Esophagus squamous epithelium (tissue), 5 donors: ENCODE measurements at regions not wholly inside any gene's neighbourhood (a gene's known extent, or its start where the extent isn't known, plus 50 kb on each side); places are given as distances from the start of the nearest gene placed in this dataset.

Experiments used
- DNase-seq: peaks from one replicate; lab custom pipeline; 2025; lab: John Stamatoyannopoulos, UW
- H3K27ac ChIP-seq, 4 donors: fragments of 200-600 bp; sonication (generic); one replicate each; pipeline ENCODE4 v1.5.1; 2016 to 2019; ENCODE audit warnings: mild to moderate bottlenecking in 1 of 4
- H3K27me3 ChIP-seq, 4 donors: fragments of 200-600 bp; sonication (generic); 1 replicate in 3 of 4; 2 replicates in 1 of 4; pipeline versions ENCODE4 v1.5.1 to v1.6.0; 2017 to 2021; ENCODE audit warnings: antibody characterized with exemption in 1 of 4
- H3K36me3 ChIP-seq, 3 donors: fragments of 200-600 bp; sonication (generic); one replicate each; pipeline ENCODE4 v1.5.1; 2016 to 2019
- H3K4me1 ChIP-seq, 3 donors: fragments of 200-600 bp; sonication (generic); one replicate each; pipeline ENCODE4 v1.5.1; 2017 to 2019
- H3K4me3 ChIP-seq, 4 donors: fragments of 200-600 bp; sonication (generic); 1 replicate in 3 of 4; 2 replicates in 1 of 4; pipeline ENCODE4 v1.5.1; 2016 to 2019; ENCODE audit warnings: mild to moderate bottlenecking in 2 of 4, moderate library complexity in 1 of 4
- H3K9me3 ChIP-seq, 3 donors: fragments of 200-600 bp; sonication (generic); one replicate each; pipeline ENCODE4 v1.5.1; 2016 to 2019
- POLR2A ChIP-seq, 4 donors: fragments of 450-650 bp; IDR thresholded peaks; one replicate each; pipeline ENCODE4 v1.6.1; 2017; ENCODE audit warnings: antibody characterized with exemption in 4 of 4, mild to moderate bottlenecking in 4 of 4, moderate library complexity in 3 of 4
- WGBS, 2 donors: methylation state at CpG; one replicate each; pipeline ENCODE4 v1.1.5; 2018; 5-methylcytosine and 5-hydroxymethylcytosine counted together
- intact Hi-C: fragments of 100-400 bp; cut with DNase I; formaldehyde crosslinking; loops from one replicate; pipeline ENCODE4 v1.15.0; 2022
- TF ChIP-seq, protein P1 (sequence below), 6 experiments: fragments of 450-650 bp in 4 of 6; fragments of 200-600 bp in 2 of 6; sonication (generic) in 2 of 6; IDR thresholded peaks; one replicate each; pipeline ENCODE4 v1.5.1; 2016 to 2019; ENCODE audit warnings: antibody characterized with exemption in 6 of 6, mild to moderate bottlenecking in 4 of 6, moderate library complexity in 4 of 6
- donor health status: DM: yes; HTN: yes; CAD: no.

DNA sequence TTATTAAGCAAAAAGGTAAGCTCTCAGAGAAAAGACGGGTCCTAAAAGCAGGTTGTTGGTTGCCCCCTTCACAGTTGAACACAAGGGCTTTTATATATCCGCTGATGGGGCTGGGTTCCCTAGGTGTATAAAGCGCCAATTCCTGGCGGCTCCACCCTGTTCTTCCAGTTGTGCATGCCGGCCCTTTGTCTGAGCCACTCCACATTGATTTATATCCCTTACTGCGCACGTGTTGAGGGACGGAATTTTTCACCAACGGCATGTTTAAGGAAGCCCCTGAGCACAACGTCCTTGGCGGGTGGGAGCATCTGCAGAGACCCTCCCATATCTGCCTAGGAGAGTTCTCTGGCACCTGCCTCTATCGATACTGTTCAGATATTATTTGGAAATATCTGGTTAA is 135.7 kb downstream of the DTHD1 start:
- DNase-seq = no peak
- intact Hi-C loops = no loop called here
- Histone ChIP-seq H3K4me1 (no peaks in the 10 kb centered on the region), H3K9me3 (no peaks in the 10 kb centered on the region), H3K4me3 (no peak overlapping the region), H3K36me3 (no peaks in the 10 kb centered on the region), H3K27ac (no peak overlapping the region), H3K27me3 (peaks cover 0 to 19% (median 0%) of the 10 kb centered on the region in 4 donors)
- no peak for TF ChIP-seq POLR2A (IDR thresholded peaks at IDR 0.05)
- TF ChIP-seq, protein P1, sequence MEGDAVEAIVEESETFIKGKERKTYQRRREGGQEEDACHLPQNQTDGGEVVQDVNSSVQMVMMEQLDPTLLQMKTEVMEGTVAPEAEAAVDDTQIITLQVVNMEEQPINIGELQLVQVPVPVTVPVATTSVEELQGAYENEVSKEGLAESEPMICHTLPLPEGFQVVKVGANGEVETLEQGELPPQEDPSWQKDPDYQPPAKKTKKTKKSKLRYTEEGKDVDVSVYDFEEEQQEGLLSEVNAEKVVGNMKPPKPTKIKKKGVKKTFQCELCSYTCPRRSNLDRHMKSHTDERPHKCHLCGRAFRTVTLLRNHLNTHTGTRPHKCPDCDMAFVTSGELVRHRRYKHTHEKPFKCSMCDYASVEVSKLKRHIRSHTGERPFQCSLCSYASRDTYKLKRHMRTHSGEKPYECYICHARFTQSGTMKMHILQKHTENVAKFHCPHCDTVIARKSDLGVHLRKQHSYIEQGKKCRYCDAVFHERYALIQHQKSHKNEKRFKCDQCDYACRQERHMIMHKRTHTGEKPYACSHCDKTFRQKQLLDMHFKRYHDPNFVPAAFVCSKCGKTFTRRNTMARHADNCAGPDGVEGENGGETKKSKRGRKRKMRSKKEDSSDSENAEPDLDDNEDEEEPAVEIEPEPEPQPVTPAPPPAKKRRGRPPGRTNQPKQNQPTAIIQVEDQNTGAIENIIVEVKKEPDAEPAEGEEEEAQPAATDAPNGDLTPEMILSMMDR (IDR thresholded peaks at IDR 0.05) = no peak
- 70 to 82% methylated on average over 12 of the region's 12 CpGs for WGBS, 2 donors

DNA sequence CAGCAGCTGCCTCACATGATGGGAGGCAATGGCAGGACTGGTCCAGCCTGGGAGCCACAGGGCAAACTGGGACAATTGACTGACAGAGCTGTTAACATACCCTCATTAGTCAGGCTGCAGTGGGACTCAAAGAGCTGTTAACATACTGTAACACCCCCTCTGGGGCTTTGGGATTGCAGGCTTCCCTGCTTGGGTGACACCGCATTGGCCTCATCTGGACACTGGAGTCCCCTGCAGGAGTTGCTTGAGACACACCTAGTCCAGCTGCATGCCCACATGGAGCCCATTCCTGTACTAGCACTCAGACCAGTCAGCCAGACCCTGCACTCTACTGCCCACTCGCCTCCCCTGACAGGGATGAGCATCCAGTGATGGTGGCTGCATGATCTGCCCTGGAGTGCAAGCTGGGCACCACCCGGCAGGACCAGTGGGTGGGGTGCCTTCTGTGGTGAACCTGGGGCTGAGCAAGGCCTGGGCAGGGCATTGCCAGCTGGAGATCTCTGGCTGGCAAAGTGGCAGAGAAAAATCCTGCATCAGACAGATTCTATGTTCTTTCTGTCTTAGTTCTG is 138.8 kb downstream of the DTHD1 start:
- peaks cover 0 to 19% (median 0%) of the 10 kb centered on the region in 4 donors for H3K27me3 ChIP-seq
- H3K36me3 ChIP-seq = no peaks in the 10 kb centered on the region
- no peak for TF ChIP-seq POLR2A (IDR thresholded peaks at IDR 0.05)
- TF ChIP-seq, protein P1 (IDR thresholded peaks at IDR 0.05) = no peak
- no peak overlapping the region for H3K4me3 ChIP-seq
- H3K27ac ChIP-seq = no peak overlapping the region
- 93 to 100% methylated on average over 1 to 2 of the region's 3 CpGs for WGBS, 2 donors
- H3K4me1 ChIP-seq = no peaks in the 10 kb centered on the region
- DNase-seq = no peak
- intact Hi-C loops = no loop called here
- no peaks in the 10 kb centered on the region for H3K9me3 ChIP-seq

DNA sequence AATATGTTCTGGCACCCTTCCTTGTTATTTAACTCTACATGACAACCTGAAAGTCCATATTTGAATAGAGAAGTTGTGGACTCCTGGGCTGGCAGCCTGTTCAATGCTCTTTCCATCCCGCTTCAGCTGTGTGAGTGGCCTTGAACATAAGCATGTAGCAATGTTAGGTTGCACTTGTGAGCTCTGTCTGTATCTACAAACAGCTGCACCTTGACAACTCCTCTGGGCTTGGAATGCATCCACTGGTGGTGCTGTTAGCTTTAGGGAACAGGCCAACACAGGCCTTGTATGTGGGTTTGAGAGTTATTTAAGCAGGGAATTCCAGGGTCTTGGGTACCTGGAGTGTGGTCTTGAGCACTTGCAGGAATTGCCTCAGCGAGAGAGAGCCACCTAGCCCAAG is 141.2 kb downstream of the DTHD1 start:
- WGBS, 2 donors = 63 to 74% methylated on average over 2 of the region's 2 CpGs
- DNase-seq = no peak
- no peak overlapping the region for H3K4me3 ChIP-seq
- TF ChIP-seq POLR2A (IDR thresholded peaks at IDR 0.05) = no peak
- TF ChIP-seq, protein P1 (IDR thresholded peaks at IDR 0.05) = no peak
- no peaks in the 10 kb centered on the region for H3K9me3 ChIP-seq
- H3K27me3 ChIP-seq = peaks cover 0 to 14% (median 0%) of the 10 kb centered on the region in 4 donors
- H3K36me3 ChIP-seq = no peaks in the 10 kb centered on the region
- intact Hi-C loops = no loop called here
- no peak overlapping the region for H3K27ac ChIP-seq
- no peaks in the 10 kb centered on the region for H3K4me1 ChIP-seq

DNA sequence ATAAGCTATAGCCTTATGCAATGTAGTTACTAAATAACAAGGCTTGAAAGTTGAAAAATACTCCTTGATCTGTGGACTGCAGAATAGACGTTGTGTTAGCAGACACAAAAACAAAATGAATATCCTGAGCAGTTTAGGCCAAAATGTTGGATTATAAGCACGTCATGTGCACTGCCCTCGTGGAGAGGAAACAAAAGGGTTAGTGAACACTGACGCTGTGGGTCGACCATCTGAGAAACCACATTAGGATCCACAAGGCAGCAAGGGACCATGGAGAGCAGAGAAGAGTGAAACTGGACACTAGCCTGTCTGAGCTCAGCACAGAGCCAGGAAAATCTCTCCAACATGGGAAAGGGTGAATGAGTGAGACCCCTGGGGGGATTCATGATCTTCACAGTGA is 145.3 kb downstream of the DTHD1 start:
- Histone ChIP-seq H3K4me3 (no peak overlapping the region), H3K4me1 (no peaks in the 10 kb centered on the region), H3K27me3 (no peaks in the 10 kb centered on the region), H3K9me3 (no peaks in the 10 kb centered on the region), H3K36me3 (no peaks in the 10 kb centered on the region), H3K27ac (no peak overlapping the region)
- intact Hi-C loops = no loop called here
- no peak for DNase-seq
- WGBS, 2 donors = 66 to 72% methylated on average over 5 of the region's 5 CpGs
- TF ChIP-seq, protein P1 (IDR thresholded peaks at IDR 0.05) = no peak
- no peak for TF ChIP-seq POLR2A (IDR thresholded peaks at IDR 0.05)

DNA sequence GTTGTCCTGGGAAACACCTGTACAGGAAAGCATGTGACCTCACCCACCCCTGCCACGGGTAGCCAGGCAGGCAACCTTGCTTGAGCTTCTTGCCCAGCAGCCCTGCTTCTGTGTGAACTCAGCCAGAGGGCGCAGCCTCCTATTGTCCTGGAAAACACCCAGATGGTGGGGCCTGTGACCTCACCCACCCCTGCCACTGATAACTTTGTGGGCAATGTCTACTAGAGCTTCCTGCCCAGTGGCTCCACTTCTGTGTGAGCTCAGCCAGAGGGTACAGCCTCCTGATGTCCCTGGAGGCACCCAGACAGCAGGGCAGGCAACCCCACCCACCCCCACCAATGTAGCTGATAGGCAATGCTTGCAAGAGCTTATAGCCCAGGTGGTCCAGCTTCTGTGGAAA is 146.3 kb downstream of the DTHD1 start:
- WGBS, 2 donors = 0% methylated on average over 1 of the region's 2 CpGs; no CpG with 5 or more reads in 1 of the 2 donors
- H3K9me3 ChIP-seq = no peaks in the 10 kb centered on the region

More for the DNA sequence above, 146.3 kb downstream of the DTHD1 start:
- TF ChIP-seq POLR2A (IDR thresholded peaks at IDR 0.05) = no peak
- TF ChIP-seq, protein P1 (IDR thresholded peaks at IDR 0.05) = no peak
- Histone ChIP-seq H3K36me3 (no peaks in the 10 kb centered on the region), H3K4me3 (no peak overlapping the region), H3K27me3 (no peaks in the 10 kb centered on the region), H3K4me1 (no peaks in the 10 kb centered on the region), H3K27ac (no peak overlapping the region)
- DNase-seq = no peak
- intact Hi-C loops = no loop called here
